GM12878 (cell line): ENCODE measurements at regions not wholly inside any gene's neighbourhood (a gene's known extent, or its start where the extent isn't known, plus 50 kb on each side); places are given as distances from the start of the nearest gene placed in this dataset.

Experiments
- ATAC-seq: fragments of 200-7000 bp; cut with Tn5 transposase; 3 replicates; pipeline ENCODE4 v1.9.1; 2020; ENCODE audit warnings: mild to moderate bottlenecking, moderate library complexity
- BruUV-seq: library from RNA; stranded (reverse); fragments of 400-500 nt; replicated peaks from 2 replicates; lab custom pipeline; 2021; lab: Mats Ljungman, UMichigan
- CTCF ChIA-PET: fragments of 300-600 bp; sonication (Branson Sonifier 250); formaldehyde crosslinking; extraction: SDS; loops from one replicate; lab custom pipeline; 2021; ENCODE audit warnings: inconsistent platforms; lab: Yijun Ruan, JAX
- POLR2A ChIA-PET: fragments of 350-600 bp; formaldehyde crosslinking; extraction: SDS; loops from one replicate; lab custom pipeline; 2021; ENCODE audit warnings: inconsistent platforms; lab: Charles Lee
- RAD21 ChIA-PET: fragments of 300-600 bp; sonication (Branson Sonifier 250); formaldehyde crosslinking; loops from one replicate; lab custom pipeline; 2023; ENCODE audit warnings: antibody characterized with exemption; ENCODE audit not compliant: unreplicated experiment; lab: Charles Lee
- SMC1A ChIA-PET: fragments of 300-600 bp; sonication (Branson Sonifier 250); formaldehyde crosslinking; loops from one replicate; lab custom pipeline; 2023; ENCODE audit not compliant: unreplicated experiment, uncharacterized antibody; lab: Charles Lee
- DNase-seq: peaks from one replicate; pipeline ENCODE4 v3.0.0-alpha.2; 2011; ENCODE audit warnings: low read depth, low spot score
- FAIRE-seq: peaks from 3 replicates; lab custom pipeline; 2011; peaks lifted over from hg19 to GRCh38; lab: Jason Lieb, UNC
- H2AFZ ChIP-seq: 2 replicates; pipeline ENCODE4 v1.6.0; 2011; ENCODE audit warnings: low read depth, low read length, control low read depth; ENCODE audit not compliant: control insufficient read depth
- H3K27ac ChIP-seq: 2 replicates; pipeline ENCODE4 v1.5.1; 2011; ENCODE audit warnings: control low read depth; ENCODE audit not compliant: control insufficient read depth, insufficient read depth
- H3K27me3 ChIP-seq, 2 experiments: replicated peaks in 1 of 2; 2 replicates each; pipeline versions ENCODE4 v1.6.0 to v1.6.1; 2011; ENCODE audit warnings: low read length in 1 of 2; ENCODE audit not compliant: control insufficient read depth in 2 of 2, insufficient read depth in 2 of 2
- H3K36me3 ChIP-seq, 2 experiments: 2 replicates each; pipeline ENCODE4 v1.5.1; 2011; ENCODE audit warnings: low read length in 1 of 2; ENCODE audit not compliant: control insufficient read depth in 2 of 2, insufficient read depth in 2 of 2
- H3K4me1 ChIP-seq: 2 replicates; pipeline ENCODE4 v1.6.1; 2011; ENCODE audit warnings: mild to moderate bottlenecking, low read length, moderate library complexity, mixed read lengths; ENCODE audit not compliant: control insufficient read depth, insufficient read depth
- H3K4me2 ChIP-seq: 2 replicates; pipeline ENCODE4 v1.6.0; 2011; ENCODE audit warnings: control low read depth; ENCODE audit not compliant: control insufficient read depth, insufficient read depth
- H3K4me3 ChIP-seq: fragments of 200-600 bp; sonication (generic); 2 replicates; pipeline ENCODE4 v1.5.1; 2016
- H3K79me2 ChIP-seq: 2 replicates; pipeline ENCODE4 v1.6.0; 2011; ENCODE audit warnings: low read length; ENCODE audit not compliant: control insufficient read depth, insufficient read depth
- H3K9ac ChIP-seq: 2 replicates; pipeline ENCODE4 v1.8.0; 2011; ENCODE audit warnings: low read length, control low read depth, mixed read lengths; ENCODE audit not compliant: control insufficient read depth, insufficient read depth
- H3K9me3 ChIP-seq: replicated peaks from 3 replicates; pipeline ENCODE4 v1.5.1; 2011; ENCODE audit warnings: mild to moderate bottlenecking, low read length; ENCODE audit not compliant: control insufficient read depth, insufficient read depth
- H4K20me1 ChIP-seq: 2 replicates; pipeline ENCODE4 v1.6.0; 2011; ENCODE audit not compliant: control insufficient read depth, insufficient read depth
- BRCA1 ChIP-seq: IDR thresholded peaks from 2 replicates; pipeline ENCODE4 v1.6.1; 2011; ENCODE audit warnings: low read depth, low read length, improper control_type of control experiment
- CHD2 ChIP-seq: IDR thresholded peaks from 2 replicates; pipeline ENCODE4 v1.6.1; 2011; ENCODE audit warnings: low read depth, low read length, improper control_type of control experiment, borderline replicate concordance
- CREM ChIP-seq: IDR thresholded peaks from 2 replicates; pipeline ENCODE4 v1.6.1; 2014; ENCODE audit warnings: antibody characterized with exemption, low read depth
- FOXM1 ChIP-seq: IDR thresholded peaks from 2 replicates; pipeline ENCODE4 v1.6.1; 2012; ENCODE audit warnings: low read depth, mild to moderate bottlenecking, inconsistent platforms, low read length, moderate library complexity
- HDAC2 ChIP-seq: fragments of 200-600 bp; sonication (generic); IDR thresholded peaks from 2 replicates; pipeline ENCODE4 v1.6.1; 2017
- KLF5 ChIP-seq: fragments of 450-650 bp; IDR thresholded peaks from 2 replicates; pipeline ENCODE4 v1.6.1; 2014; ENCODE audit warnings: mild to moderate bottlenecking; ENCODE audit not compliant: partially characterized antibody
- NFYA ChIP-seq: IDR thresholded peaks from 2 replicates; pipeline ENCODE4 v1.6.1; 2011; ENCODE audit warnings: low read depth, mild to moderate bottlenecking, low read length, improper control_type of control experiment, borderline replicate concordance
- POLR2A ChIP-seq: IDR thresholded peaks from 2 replicates; pipeline ENCODE4 v1.6.1; 2011; ENCODE audit warnings: low read depth, mild to moderate bottlenecking, low read length
- RCOR1 ChIP-seq: conservative IDR thresholded peaks from 2 replicates; pipeline ENCODE4 v1.6.1; 2012; ENCODE audit warnings: low read depth, low read length, improper control_type of control experiment
- SIN3A ChIP-seq: IDR thresholded peaks from 2 replicates; pipeline ENCODE4 v1.6.1; 2012; ENCODE audit warnings: low read depth, low read length, improper control_type of control experiment
- ZNF274 ChIP-seq: IDR thresholded peaks from one replicate; pipeline ENCODE4 v1.8.0; 2011; ENCODE audit not compliant: insufficient read length, insufficient read depth
- WGBS: methylation state at CpG from one replicate; pipeline ENCODE4 v1.1.6; 2016; ENCODE audit warnings: low lambda C conversion rate; ENCODE audit not compliant: insufficient replicate concordance, insufficient coverage; ENCODE audit errors: missing lambda C conversion rate; 5-methylcytosine and 5-hydroxymethylcytosine counted together
- in situ Hi-C: fragments of 300-500 bp; cut with MboI; formaldehyde crosslinking; loops from 9 replicates; pipeline ENCODE4 v1.14.3; 2018; ENCODE audit warnings: mixed read lengths
- intact Hi-C: fragments of 100-400 bp; cut with micrococcal nuclease; formaldehyde crosslinking; loops from one replicate; pipeline ENCODE4 v1.14.2; 2022; ENCODE audit not compliant: unreplicated experiment
- TF ChIP-seq, protein P1 (sequence below): fragments of 450-650 bp; IDR thresholded peaks from 2 replicates; pipeline ENCODE4 v1.6.1; 2016; ENCODE audit warnings: mild to moderate bottlenecking, moderate library complexity, borderline replicate concordance
- TF ChIP-seq, protein P2 (sequence below), 3 experiments: IDR thresholded peaks in 2 of 3; conservative IDR thresholded peaks in 1 of 3; 2 replicates each; pipeline ENCODE4 v1.5.1; 2011; ENCODE audit warnings: low read depth in 3 of 3, low read length in 3 of 3, mild to moderate bottlenecking in 3 of 3, control low read depth in 2 of 3, moderate library complexity in 2 of 3, inconsistent platforms in 1 of 3, mixed read lengths in 1 of 3; ENCODE audit not compliant: control insufficient read depth in 2 of 3, insufficient read depth in 1 of 3; ENCODE audit errors: extremely low read depth in 1 of 3

DNA sequence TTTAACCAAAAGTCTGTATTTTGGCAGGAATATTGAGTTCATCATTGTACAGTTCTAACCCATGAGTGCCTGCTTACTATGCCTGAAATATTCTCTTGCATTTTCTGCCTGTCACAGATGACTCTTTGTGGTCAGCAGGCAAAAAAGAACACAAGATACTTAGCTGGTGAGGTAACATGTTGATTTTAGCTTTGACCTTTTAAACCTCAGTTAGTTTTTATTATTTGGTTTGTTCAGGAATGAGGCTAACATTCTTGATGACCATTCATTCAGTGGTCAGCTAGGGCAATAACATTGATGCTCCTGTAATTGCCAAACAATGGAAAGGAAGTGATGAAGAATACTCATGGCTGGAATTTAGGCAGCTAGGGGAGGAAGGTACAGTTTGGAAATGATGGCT lies 491.2 kb downstream of the PIK3C3 start:
- no TSS peak for BruUV-seq
- no peak for FAIRE-seq
- in situ Hi-C loops: no loop called here
- no peak overlapping the region for H3K4me2 ChIP-seq
- intact Hi-C loops: no loop called here
- H3K4me1 ChIP-seq: no peaks in the 10 kb centered on the region
- SMC1A ChIA-PET: no interaction called here
- H4K20me1 ChIP-seq: no peaks in the 10 kb centered on the region
- POLR2A ChIA-PET: no interaction called here
- RAD21 ChIA-PET: no interaction called here
- no peak overlapping the region for H3K27ac ChIP-seq
- no peaks in the 10 kb centered on the region for H3K79me2 ChIP-seq
- DNase-seq: no peak
- CTCF ChIA-PET: interaction anchor here (0.6 kb wide), 1 partner anchor 605 kb away, joined by 3 read pairs; no protein-coding TSS in a partner anchor
- H3K27me3 ChIP-seq: no peaks in the 10 kb centered on the region
- no peaks in the 10 kb centered on the region for H3K36me3 ChIP-seq
- ATAC-seq: no peak
- no peaks in the 10 kb centered on the region; the same call in 2 of the 3 replicates for H3K9me3 ChIP-seq
- no peak overlapping the region for H2AFZ ChIP-seq
- no peak for TF ChIP-seq BRCA1
- TF ChIP-seq, all 136 proteins: peak for 0
- Histone ChIP-seq H3K4me3 (no peak overlapping the region), H3K9ac (no peak overlapping the region)

DNA sequence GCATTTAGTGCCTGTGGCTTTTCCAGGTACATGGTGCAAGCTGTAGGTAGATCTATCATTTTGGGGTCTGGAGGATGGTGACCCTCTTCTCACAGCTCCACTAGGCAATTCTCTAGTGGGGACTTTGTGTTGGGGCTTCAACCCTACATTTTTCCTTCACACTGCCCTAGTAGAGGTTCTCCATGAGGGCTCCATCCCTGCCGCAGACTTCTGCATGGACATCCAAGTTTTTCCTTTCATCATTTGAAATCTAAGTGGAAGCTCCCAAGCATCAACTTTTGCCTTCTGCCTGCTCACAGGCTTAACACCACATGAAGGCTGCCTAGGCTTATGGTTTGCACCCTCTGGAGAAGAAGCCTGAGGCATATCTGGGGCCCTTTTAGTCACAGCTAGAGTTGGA lies 492.7 kb downstream of the PIK3C3 start:
- 33% methylated on average over 1 of the region's 1 CpG for WGBS
- RAD21 ChIA-PET: no interaction called here
- Histone ChIP-seq H2AFZ (no peak overlapping the region), H3K9ac (no peak overlapping the region), H3K27me3 (no peaks in the 10 kb centered on the region), H3K9me3 (no peaks in the 10 kb centered on the region; the same call in 2 of the 3 replicates), H4K20me1 (no peaks in the 10 kb centered on the region), H3K27ac (no peak overlapping the region), H3K4me3 (no peak overlapping the region), H3K4me1 (no peaks in the 10 kb centered on the region), H3K36me3 (no peaks in the 10 kb centered on the region), H3K4me2 (no peak overlapping the region), H3K79me2 (no peaks in the 10 kb centered on the region)
- no TSS peak for BruUV-seq
- in situ Hi-C loops: no loop called here
- POLR2A ChIA-PET: no interaction called here
- no peak for ATAC-seq
- FAIRE-seq: no peak
- DNase-seq: no peak
- SMC1A ChIA-PET: no interaction called here
- CTCF ChIA-PET: no interaction called here
- intact Hi-C loops: no loop called here
- TF ChIP-seq, protein P1, sequence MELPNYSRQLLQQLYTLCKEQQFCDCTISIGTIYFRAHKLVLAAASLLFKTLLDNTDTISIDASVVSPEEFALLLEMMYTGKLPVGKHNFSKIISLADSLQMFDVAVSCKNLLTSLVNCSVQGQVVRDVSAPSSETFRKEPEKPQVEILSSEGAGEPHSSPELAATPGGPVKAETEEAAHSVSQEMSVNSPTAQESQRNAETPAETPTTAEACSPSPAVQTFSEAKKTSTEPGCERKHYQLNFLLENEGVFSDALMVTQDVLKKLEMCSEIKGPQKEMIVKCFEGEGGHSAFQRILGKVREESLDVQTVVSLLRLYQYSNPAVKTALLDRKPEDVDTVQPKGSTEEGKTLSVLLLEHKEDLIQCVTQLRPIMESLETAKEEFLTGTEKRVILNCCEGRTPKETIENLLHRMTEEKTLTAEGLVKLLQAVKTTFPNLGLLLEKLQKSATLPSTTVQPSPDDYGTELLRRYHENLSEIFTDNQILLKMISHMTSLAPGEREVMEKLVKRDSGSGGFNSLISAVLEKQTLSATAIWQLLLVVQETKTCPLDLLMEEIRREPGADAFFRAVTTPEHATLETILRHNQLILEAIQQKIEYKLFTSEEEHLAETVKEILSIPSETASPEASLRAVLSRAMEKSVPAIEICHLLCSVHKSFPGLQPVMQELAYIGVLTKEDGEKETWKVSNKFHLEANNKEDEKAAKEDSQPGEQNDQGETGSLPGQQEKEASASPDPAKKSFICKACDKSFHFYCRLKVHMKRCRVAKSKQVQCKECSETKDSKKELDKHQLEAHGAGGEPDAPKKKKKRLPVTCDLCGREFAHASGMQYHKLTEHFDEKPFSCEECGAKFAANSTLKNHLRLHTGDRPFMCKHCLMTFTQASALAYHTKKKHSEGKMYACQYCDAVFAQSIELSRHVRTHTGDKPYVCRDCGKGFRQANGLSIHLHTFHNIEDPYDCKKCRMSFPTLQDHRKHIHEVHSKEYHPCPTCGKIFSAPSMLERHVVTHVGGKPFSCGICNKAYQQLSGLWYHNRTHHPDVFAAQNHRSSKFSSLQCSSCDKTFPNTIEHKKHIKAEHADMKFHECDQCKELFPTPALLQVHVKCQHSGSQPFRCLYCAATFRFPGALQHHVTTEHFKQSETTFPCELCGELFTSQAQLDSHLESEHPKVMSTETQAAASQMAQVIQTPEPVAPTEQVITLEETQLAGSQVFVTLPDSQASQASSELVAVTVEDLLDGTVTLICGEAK: no peak
- TF ChIP-seq FOXM1 (no peak), NFYA (no peak), RCOR1 (no peak), POLR2A (no peak), KLF5 (no peak), SIN3A (no peak), CHD2 (no peak), ZNF274 (no peak), HDAC2 (no peak), CREM (no peak)
- TF ChIP-seq, protein P2, sequence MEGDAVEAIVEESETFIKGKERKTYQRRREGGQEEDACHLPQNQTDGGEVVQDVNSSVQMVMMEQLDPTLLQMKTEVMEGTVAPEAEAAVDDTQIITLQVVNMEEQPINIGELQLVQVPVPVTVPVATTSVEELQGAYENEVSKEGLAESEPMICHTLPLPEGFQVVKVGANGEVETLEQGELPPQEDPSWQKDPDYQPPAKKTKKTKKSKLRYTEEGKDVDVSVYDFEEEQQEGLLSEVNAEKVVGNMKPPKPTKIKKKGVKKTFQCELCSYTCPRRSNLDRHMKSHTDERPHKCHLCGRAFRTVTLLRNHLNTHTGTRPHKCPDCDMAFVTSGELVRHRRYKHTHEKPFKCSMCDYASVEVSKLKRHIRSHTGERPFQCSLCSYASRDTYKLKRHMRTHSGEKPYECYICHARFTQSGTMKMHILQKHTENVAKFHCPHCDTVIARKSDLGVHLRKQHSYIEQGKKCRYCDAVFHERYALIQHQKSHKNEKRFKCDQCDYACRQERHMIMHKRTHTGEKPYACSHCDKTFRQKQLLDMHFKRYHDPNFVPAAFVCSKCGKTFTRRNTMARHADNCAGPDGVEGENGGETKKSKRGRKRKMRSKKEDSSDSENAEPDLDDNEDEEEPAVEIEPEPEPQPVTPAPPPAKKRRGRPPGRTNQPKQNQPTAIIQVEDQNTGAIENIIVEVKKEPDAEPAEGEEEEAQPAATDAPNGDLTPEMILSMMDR (IDR thresholded peaks at IDR 0.05 in 2 of 3, conservative IDR thresholded peaks at IDR 0.05 in 1 of 3; ENCODE audit: control insufficient read depth in 2 of 3, extremely low read depth in 1 of 3, insufficient read depth in 1 of 3, low read depth in 3 of 3, low read length in 3 of 3): no peak
